ENCODE measurements at regions not wholly inside any gene's neighbourhood (a gene's known extent, or its start where the extent isn't known, plus 50 kb on each side); places are given as distances from the start of the nearest gene placed in this dataset.

DNA sequence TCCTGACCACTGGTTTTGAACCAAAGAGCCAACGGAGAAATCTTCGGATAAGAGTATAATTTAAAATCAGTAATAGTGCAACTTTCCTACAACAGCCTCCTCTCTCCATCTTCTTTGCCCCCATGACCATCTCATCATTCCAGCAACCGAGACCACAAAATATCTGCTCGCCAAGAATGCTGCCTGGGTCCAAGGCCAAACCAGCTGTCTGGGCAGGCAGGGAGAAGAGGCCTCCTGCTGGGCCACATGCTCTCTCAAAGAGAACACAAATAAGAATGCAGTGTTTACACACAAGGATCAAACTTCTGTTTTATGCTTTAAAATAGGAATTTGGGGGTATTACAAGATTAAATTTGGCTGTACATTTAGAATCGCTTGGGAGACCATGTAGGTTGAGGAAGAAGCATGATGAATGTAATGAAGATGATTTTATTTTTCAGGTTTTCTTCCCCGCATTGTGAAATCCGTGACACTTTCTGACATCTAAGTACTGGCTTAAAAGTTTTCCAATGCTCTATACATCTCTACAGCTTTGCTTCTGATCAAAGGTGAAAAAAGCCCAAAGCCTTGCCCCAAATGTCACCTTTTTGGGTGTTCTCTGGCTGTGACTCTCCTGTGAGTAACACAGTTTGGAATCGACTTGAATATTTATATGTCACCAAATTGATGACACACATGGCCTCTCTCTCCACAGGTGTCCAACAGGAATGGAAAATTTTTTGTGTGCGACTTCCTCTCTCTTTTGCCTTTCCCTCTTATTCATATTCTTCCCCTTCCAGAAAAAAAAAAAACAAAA is 79.4 kb upstream of the PROKR2 start:
- H3K9me3 ChIP-seq (ENCODE audit: control insufficient read depth in 4 of 4, low read length in 3 of 4) = no peaks in the 10 kb centered on the region
- no peak overlapping the region for H3K4me3 ChIP-seq (ENCODE audit: low read depth in 1 of 3, low read length in 3 of 3)
- no peak overlapping the region for H3K9ac ChIP-seq (ENCODE audit: low read depth in 1 of 2, low read length in 2 of 2)
- TF ChIP-seq MAX (IDR thresholded peaks at IDR 0.05) (no peak), GABPA (IDR thresholded peaks at IDR 0.05 in 1 of 2, conservative IDR thresholded peaks at IDR 0.05 in 1 of 2) (no peak), TAF1 (conservative IDR thresholded peaks at IDR 0.05) (no peak), RXRA (IDR thresholded peaks at IDR 0.05) (no peak), FOXA2 (IDR thresholded peaks at IDR 0.05) (no peak), JUND (IDR thresholded peaks at IDR 0.05) (no peak), RAD21 (IDR thresholded peaks at IDR 0.05) (no peak), ZBTB33 (IDR thresholded peaks at IDR 0.05) (no peak), HNF4A (conservative IDR thresholded peaks at IDR 0.05) (no peak)
- TF ChIP-seq, protein P1, sequence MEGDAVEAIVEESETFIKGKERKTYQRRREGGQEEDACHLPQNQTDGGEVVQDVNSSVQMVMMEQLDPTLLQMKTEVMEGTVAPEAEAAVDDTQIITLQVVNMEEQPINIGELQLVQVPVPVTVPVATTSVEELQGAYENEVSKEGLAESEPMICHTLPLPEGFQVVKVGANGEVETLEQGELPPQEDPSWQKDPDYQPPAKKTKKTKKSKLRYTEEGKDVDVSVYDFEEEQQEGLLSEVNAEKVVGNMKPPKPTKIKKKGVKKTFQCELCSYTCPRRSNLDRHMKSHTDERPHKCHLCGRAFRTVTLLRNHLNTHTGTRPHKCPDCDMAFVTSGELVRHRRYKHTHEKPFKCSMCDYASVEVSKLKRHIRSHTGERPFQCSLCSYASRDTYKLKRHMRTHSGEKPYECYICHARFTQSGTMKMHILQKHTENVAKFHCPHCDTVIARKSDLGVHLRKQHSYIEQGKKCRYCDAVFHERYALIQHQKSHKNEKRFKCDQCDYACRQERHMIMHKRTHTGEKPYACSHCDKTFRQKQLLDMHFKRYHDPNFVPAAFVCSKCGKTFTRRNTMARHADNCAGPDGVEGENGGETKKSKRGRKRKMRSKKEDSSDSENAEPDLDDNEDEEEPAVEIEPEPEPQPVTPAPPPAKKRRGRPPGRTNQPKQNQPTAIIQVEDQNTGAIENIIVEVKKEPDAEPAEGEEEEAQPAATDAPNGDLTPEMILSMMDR (IDR thresholded peaks at IDR 0.05; ENCODE audit: low read depth, low read length, missing input control) = no peak
- no peak overlapping the region for H3K27ac ChIP-seq (ENCODE audit: low read depth in 1 of 2, low read length in 2 of 2)
- no peaks in the 10 kb centered on the region for H3K4me1 ChIP-seq (ENCODE audit: control insufficient read depth in 4 of 4, insufficient read depth in 4 of 4, low read length in 3 of 4)
- no peak for DNase-seq (ENCODE audit: low spot score)
- peaks cover 0 to 4% (median 1%) of the 10 kb centered on the region in 4 donors for H3K27me3 ChIP-seq (ENCODE audit: control insufficient read depth in 4 of 4, insufficient read depth in 4 of 4, low read length in 3 of 4)
- 52% methylated on average over 9 of the region's 9 CpGs for WGBS
- H3K36me3 ChIP-seq (ENCODE audit: control insufficient read depth in 4 of 4, insufficient read depth in 3 of 4, low read depth in 1 of 4, low read length in 3 of 4) = no peaks in the 10 kb centered on the region

GRCh38 chr20:5393218-5393870 is 76.6 kb upstream of the PROKR2 start:
- H3K9ac ChIP-seq (ENCODE audit: low read depth in 1 of 2, low read length in 2 of 2) = no peak overlapping the region
- 42% methylated on average over 3 of the region's 3 CpGs for WGBS
- DNase-seq (ENCODE audit: low spot score) = no peak
- H3K9me3 ChIP-seq (ENCODE audit: control insufficient read depth in 4 of 4, low read length in 3 of 4) = no peaks in the 10 kb centered on the region
- no peaks in the 10 kb centered on the region for H3K4me1 ChIP-seq (ENCODE audit: control insufficient read depth in 4 of 4, insufficient read depth in 4 of 4, low read length in 3 of 4)
- TF ChIP-seq JUND (IDR thresholded peaks at IDR 0.05) (no peak), NR2F2 (IDR thresholded peaks at IDR 0.05) (no peak), FOXA2 (IDR thresholded peaks at IDR 0.05) (no peak), HNF4A (conservative IDR thresholded peaks at IDR 0.05) (no peak), FOXA1 (IDR thresholded peaks at IDR 0.05) (no peak), RXRA (IDR thresholded peaks at IDR 0.05) (no peak), TAF1 (conservative IDR thresholded peaks at IDR 0.05) (no peak), GABPA (IDR thresholded peaks at IDR 0.05 in 1 of 2, conservative IDR thresholded peaks at IDR 0.05 in 1 of 2) (no peak), YY1 (IDR thresholded peaks at IDR 0.05) (no peak), EGR1 (IDR thresholded peaks at IDR 0.05; ENCODE audit: low read depth in 2 of 2) (no peak)
- TF ChIP-seq, protein P1 (IDR thresholded peaks at IDR 0.05; ENCODE audit: low read depth, low read length, missing input control) = no peak
- H3K27ac ChIP-seq (ENCODE audit: low read depth in 1 of 2, low read length in 2 of 2) = no peak overlapping the region
- H3K4me3 ChIP-seq (ENCODE audit: low read depth in 1 of 3, low read length in 3 of 3) = no peak overlapping the region
- no peaks in the 10 kb centered on the region for H3K36me3 ChIP-seq (ENCODE audit: control insufficient read depth in 4 of 4, insufficient read depth in 3 of 4, low read depth in 1 of 4, low read length in 3 of 4)
- peaks cover 0 to 2% (median 0%) of the 10 kb centered on the region in 4 donors for H3K27me3 ChIP-seq (ENCODE audit: control insufficient read depth in 4 of 4, insufficient read depth in 4 of 4, low read length in 3 of 4)

Data from liver (tissue), 8 donors.